ENCODE measurements at regions not wholly inside any gene's neighbourhood (a gene's known extent, or its start where the extent isn't known, plus 50 kb on each side); places are given as distances from the start of the nearest gene placed in this dataset.

GRCh38 chr6:167763056-167763944 is 63.4 kb upstream of the AFDN start:
- no peak for TF ChIP-seq POLR2A (IDR thresholded peaks at IDR 0.05)
- TF ChIP-seq, protein P1, sequence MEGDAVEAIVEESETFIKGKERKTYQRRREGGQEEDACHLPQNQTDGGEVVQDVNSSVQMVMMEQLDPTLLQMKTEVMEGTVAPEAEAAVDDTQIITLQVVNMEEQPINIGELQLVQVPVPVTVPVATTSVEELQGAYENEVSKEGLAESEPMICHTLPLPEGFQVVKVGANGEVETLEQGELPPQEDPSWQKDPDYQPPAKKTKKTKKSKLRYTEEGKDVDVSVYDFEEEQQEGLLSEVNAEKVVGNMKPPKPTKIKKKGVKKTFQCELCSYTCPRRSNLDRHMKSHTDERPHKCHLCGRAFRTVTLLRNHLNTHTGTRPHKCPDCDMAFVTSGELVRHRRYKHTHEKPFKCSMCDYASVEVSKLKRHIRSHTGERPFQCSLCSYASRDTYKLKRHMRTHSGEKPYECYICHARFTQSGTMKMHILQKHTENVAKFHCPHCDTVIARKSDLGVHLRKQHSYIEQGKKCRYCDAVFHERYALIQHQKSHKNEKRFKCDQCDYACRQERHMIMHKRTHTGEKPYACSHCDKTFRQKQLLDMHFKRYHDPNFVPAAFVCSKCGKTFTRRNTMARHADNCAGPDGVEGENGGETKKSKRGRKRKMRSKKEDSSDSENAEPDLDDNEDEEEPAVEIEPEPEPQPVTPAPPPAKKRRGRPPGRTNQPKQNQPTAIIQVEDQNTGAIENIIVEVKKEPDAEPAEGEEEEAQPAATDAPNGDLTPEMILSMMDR (IDR thresholded peaks at IDR 0.05): no peak
